Epidermal melanocyte (primary cell): ENCODE measurements at regions not wholly inside any gene's neighbourhood (a gene's known extent, or its start where the extent isn't known, plus 50 kb on each side); places are given as distances from the start of the nearest gene placed in this dataset.
"Not testable (repeated sequence)": the region's sequence is repeated elsewhere in the genome, so short reads cannot be mapped to it uniquely, and the experiment has no call there.

ENCODE experiments used
- DNase-seq: peaks from one replicate; pipeline ENCODE4 v3.0.0; 2011; ENCODE audit warnings: low spot score; ENCODE audit not compliant: insufficient read length

GRCh38 chr3:87796137-87796842 lies 262.5 kb downstream of the CGGBP1 start:
- no peak for DNase-seq

GRCh38 chr3:87795701-87796100 lies 263.1 kb downstream of the CGGBP1 start:
- DNase-seq, result no peak

- DNase-seq, result no peak
Observed at GRCh38 chr3:87793337-87793877, 265.4 kb downstream of the CGGBP1 start.

GRCh38 chr3:87792534-87793336 lies 266.1 kb downstream of the CGGBP1 start, which contains the start of gene HTR1F:
HTR1F (plus strand) TSS chr3:87792706.
- no peak for DNase-seq

GRCh38 chr3:87792198-87792533 lies 266.6 kb downstream of the CGGBP1 start:
- no peak for DNase-seq

GRCh38 chr3:87791248-87792027 lies 267.4 kb downstream of the CGGBP1 start:
- DNase-seq, result no peak

- not testable (repeated sequence) for DNase-seq
Observed at GRCh38 chr3:87789049-87789448, 269.8 kb downstream of the CGGBP1 start.

GRCh38 chr3:87788516-87788915 lies 270.3 kb downstream of the CGGBP1 start:
- no peak for DNase-seq

GRCh38 chr3:87780811-87781210 lies 278.0 kb downstream of the CGGBP1 start:
- DNase-seq, result no peak

GRCh38 chr3:87778876-87779275 lies 279.9 kb downstream of the CGGBP1 start:
- DNase-seq, result no peak

GRCh38 chr3:87771337-87772192 lies 287.2 kb downstream of the CGGBP1 start:
- no peak for DNase-seq

- DNase-seq, result no peak
Observed at GRCh38 chr3:87766721-87767120, 292.1 kb downstream of the CGGBP1 start.

GRCh38 chr3:87765256-87765655 lies 293.5 kb downstream of the CGGBP1 start:
- no peak for DNase-seq

GRCh38 chr3:87761795-87762194 lies 297.0 kb downstream of the CGGBP1 start:
- no peak for DNase-seq

GRCh38 chr3:87761341-87761740 lies 297.5 kb downstream of the CGGBP1 start:
- no peak for DNase-seq

GRCh38 chr3:87756616-87757015 lies 302.2 kb downstream of the CGGBP1 start:
- no peak for DNase-seq

GRCh38 chr3:87755852-87756251 lies 303.0 kb downstream of the CGGBP1 start:
- DNase-seq, result no peak

- DNase-seq, result no peak
Observed at GRCh38 chr3:87742250-87742649, 316.6 kb downstream of the CGGBP1 start.

- DNase-seq, result not testable (repeated sequence)
Observed at GRCh38 chr3:87740894-87741293, 317.9 kb downstream of the CGGBP1 start.

- not testable (repeated sequence) for DNase-seq
Observed at GRCh38 chr3:87737817-87738216, 321.0 kb downstream of the CGGBP1 start.
